H1 (cell line): ENCODE measurements at regions not wholly inside any gene's neighbourhood (a gene's known extent, or its start where the extent isn't known, plus 50 kb on each side); places are given as distances from the start of the nearest gene placed in this dataset.

Experiments
- CTCF ChIA-PET: fragments of 300-600 bp; sonication (Branson Sonifier 250); formaldehyde crosslinking; loops from one replicate; lab custom pipeline; 2021; ENCODE audit not compliant: partially characterized antibody; lab: Charles Lee
- POLR2A ChIA-PET: fragments of 300-600 bp; sonication (Branson Sonifier 250); formaldehyde crosslinking; loops from one replicate; lab custom pipeline; 2021; ENCODE audit warnings: inconsistent platforms; ENCODE audit not compliant: partially characterized antibody; lab: Charles Lee
- DNase-seq, 2 experiments: peaks; one replicate each; pipeline versions ENCODE4 v3.0.0 to v3.0.0-alpha.2; 2010 to 2022; ENCODE audit warnings: low spot score in 2 of 2, low read depth in 1 of 2, mixed read lengths in 1 of 2
- FAIRE-seq: peaks from 2 replicates; lab custom pipeline; 2011; peaks lifted over from hg19 to GRCh38; lab: Jason Lieb, UNC
- H2AFZ ChIP-seq: 2 replicates; pipeline ENCODE4 v1.8.1; 2012; ENCODE audit warnings: low read length, inconsistent platforms
- H2AK5ac ChIP-seq: 2 replicates; pipeline ENCODE4 v1.6.1; 2013; ENCODE audit warnings: low read depth, low read length
- H2BK120ac ChIP-seq: replicated peaks from 2 replicates; pipeline ENCODE3; 2013; ENCODE audit warnings: low read depth, low read length, inconsistent platforms
- H2BK12ac ChIP-seq: 2 replicates; pipeline ENCODE4 v1.6.1; 2013; ENCODE audit warnings: low read depth, low read length
- H2BK15ac ChIP-seq: 2 replicates; pipeline ENCODE4 v1.6.1; 2013; ENCODE audit warnings: low read length
- H2BK20ac ChIP-seq: 2 replicates; pipeline ENCODE4 v1.6.1; 2013; ENCODE audit warnings: low read length
- H2BK5ac ChIP-seq: 2 replicates; pipeline ENCODE4 v1.6.1; 2013; ENCODE audit warnings: low read depth, low read length
- H3K14ac ChIP-seq: 2 replicates; pipeline ENCODE4 v1.6.1; 2013; ENCODE audit warnings: inconsistent platforms; ENCODE audit not compliant: insufficient read length
- H3K18ac ChIP-seq: 2 replicates; pipeline ENCODE4 v1.6.1; 2013; ENCODE audit warnings: low read length; ENCODE audit errors: extremely low read depth
- H3K23ac ChIP-seq: 2 replicates; pipeline ENCODE4 v1.6.1; 2013; ENCODE audit warnings: inconsistent platforms; ENCODE audit not compliant: insufficient read length
- H3K23me2 ChIP-seq: 2 replicates; pipeline ENCODE4 v1.6.1; 2013; ENCODE audit warnings: low read depth, low read length
- H3K27ac ChIP-seq: 2 replicates; pipeline ENCODE4 v1.6.1; 2011; ENCODE audit warnings: low read depth, low read length, inconsistent platforms
- H3K27me3 ChIP-seq, 4 experiments: replicated peaks in 1 of 4; 1 replicate in 1 of 4; 2 replicates in 3 of 4; pipeline versions ENCODE4 v1.6.1 to v1.8.1; 2011 to 2013; ENCODE audit warnings: low read length in 3 of 4, mild to moderate bottlenecking in 3 of 4, inconsistent platforms in 2 of 4, mixed read lengths in 2 of 4, moderate library complexity in 1 of 4; ENCODE audit not compliant: control insufficient read depth in 3 of 4, insufficient read depth in 3 of 4; ENCODE audit errors: extremely low read depth in 1 of 4
- H3K36me3 ChIP-seq, 4 experiments: 2 replicates each; pipeline versions ENCODE4 v1.6.1 to v1.8.1; 2011 to 2013; ENCODE audit warnings: mild to moderate bottlenecking in 4 of 4, low read length in 3 of 4, moderate library complexity in 2 of 4, control low read depth in 1 of 4, inconsistent platforms in 1 of 4; ENCODE audit not compliant: insufficient read depth in 4 of 4, control insufficient read depth in 2 of 4
- H3K4ac ChIP-seq: replicated peaks from 2 replicates; pipeline ENCODE3; 2013; ENCODE audit warnings: low read length, low read depth, mixed read lengths, inconsistent platforms; ENCODE audit not compliant: insufficient read length
- H3K4me1 ChIP-seq, 4 experiments: replicated peaks in 1 of 4; 1 replicate in 1 of 4; 2 replicates in 3 of 4; pipeline versions ENCODE4 v1.6.1 to v1.8.1; 2011 to 2013; ENCODE audit warnings: low read length in 3 of 4, inconsistent platforms in 2 of 4, mixed read lengths in 1 of 4; ENCODE audit not compliant: insufficient read depth in 4 of 4, control insufficient read depth in 3 of 4
- H3K4me2 ChIP-seq, 2 experiments: 2 replicates each; pipeline versions ENCODE4 v1.6.1 to v1.8.1; 2011 to 2013; ENCODE audit warnings: low read depth in 2 of 2, low read length in 2 of 2, control low read depth in 1 of 2, inconsistent platforms in 1 of 2, mild to moderate bottlenecking in 1 of 2; ENCODE audit not compliant: insufficient read depth in 1 of 2
- H3K4me3 ChIP-seq, 4 experiments: fragments of 200-600, 300-600 bp in 1 of 4; sonication (generic), shearing (Covaris generic), sonication (Bioruptor Twin) in 1 of 4; 2 replicates each; pipeline versions ENCODE4 v1.5.1 to v1.8.1; 2011 to 2016; ENCODE audit warnings: low read length in 4 of 4, low read depth in 3 of 4, control low read depth in 2 of 4, inconsistent platforms in 2 of 4, mild to moderate bottlenecking in 2 of 4, mixed read lengths in 1 of 4, moderate library complexity in 1 of 4; ENCODE audit not compliant: insufficient read depth in 2 of 4; ENCODE audit errors: extremely low read depth in 1 of 4
- H3K56ac ChIP-seq: replicated peaks from 2 replicates; pipeline ENCODE3; 2013; ENCODE audit warnings: low read depth, mild to moderate bottlenecking, mixed read lengths, low read length, inconsistent platforms; ENCODE audit not compliant: insufficient read length
- H3K79me1 ChIP-seq: 2 replicates; pipeline ENCODE4 v1.6.1; 2013; ENCODE audit warnings: low read depth, low read length, control low read depth
- H3K79me2 ChIP-seq, 2 experiments: 2 replicates each; pipeline versions ENCODE4 v1.6.1 to v1.8.1; 2012 to 2013; ENCODE audit warnings: low read length in 2 of 2, mild to moderate bottlenecking in 2 of 2, inconsistent platforms in 1 of 2; ENCODE audit not compliant: insufficient read depth in 2 of 2, control insufficient read depth in 1 of 2
- H3K9ac ChIP-seq, 4 experiments: replicated peaks in 1 of 4; 1 replicate in 1 of 4; 2 replicates in 3 of 4; pipeline versions ENCODE4 v1.6.1 to v1.8.1; 2011 to 2013; ENCODE audit warnings: low read depth in 3 of 4, low read length in 3 of 4, control low read depth in 2 of 4, mild to moderate bottlenecking in 2 of 4, moderate library complexity in 2 of 4, inconsistent platforms in 1 of 4; ENCODE audit errors: extremely low read depth in 1 of 4
- H3K9me3 ChIP-seq, 2 experiments: 2 replicates each; pipeline versions ENCODE4 v1.6.1 to v1.8.1; 2012 to 2013; ENCODE audit warnings: mild to moderate bottlenecking in 2 of 2, moderate library complexity in 2 of 2, control low read depth in 1 of 2, inconsistent platforms in 1 of 2, low read depth in 1 of 2, low read length in 1 of 2, mixed read lengths in 1 of 2; ENCODE audit not compliant: insufficient read depth in 2 of 2
- H4K20me1 ChIP-seq, 2 experiments: replicated peaks in 1 of 2; 2 replicates each; pipeline versions ENCODE3 to v1.8.1; 2011 to 2013; ENCODE audit warnings: inconsistent platforms in 2 of 2, low read length in 2 of 2, mild to moderate bottlenecking in 1 of 2; ENCODE audit not compliant: insufficient read depth in 2 of 2, control insufficient read depth in 1 of 2
- H4K5ac ChIP-seq: 2 replicates; pipeline ENCODE4 v1.6.1; 2013; ENCODE audit warnings: low read length, low read depth, mixed read lengths, inconsistent platforms; ENCODE audit not compliant: insufficient read length
- H4K8ac ChIP-seq: 2 replicates; pipeline ENCODE4 v1.8.0; 2013; ENCODE audit warnings: mild to moderate bottlenecking, moderate library complexity, low read length, inconsistent platforms; ENCODE audit not compliant: insufficient read depth; ENCODE audit errors: extremely low read depth
- H4K91ac ChIP-seq: replicated peaks from 2 replicates; pipeline ENCODE3; 2013; ENCODE audit warnings: low read length, mixed read lengths, inconsistent platforms; ENCODE audit not compliant: insufficient read length
- WGBS, 2 experiments: shearing (Covaris generic) in 1 of 2; methylation state at CpG; one replicate each; pipeline versions ENCODE4 v1.1.6 to v1.1.7; 2013 to 2015; ENCODE audit warnings: low lambda C conversion rate in 2 of 2, mixed read lengths in 2 of 2, inconsistent platforms in 1 of 2, low coverage in 1 of 2, missing lambda C conversion rate in 1 of 2; ENCODE audit not compliant: insufficient replicate concordance in 2 of 2, insufficient coverage in 1 of 2, insufficient read length in 1 of 2; ENCODE audit errors: extremely low coverage in 1 of 2, missing lambda C conversion rate in 1 of 2; 5-methylcytosine and 5-hydroxymethylcytosine counted together

GRCh38 chr12:41920355-41920754 is 224.3 kb downstream of the GXYLT1 start:
- Histone ChIP-seq H2BK5ac (no peak overlapping the region), H3K56ac (no peak overlapping the region), H3K4ac (no peak overlapping the region), H3K27ac (no peak overlapping the region), H3K9me3 (no peaks in the 10 kb centered on the region), H3K9ac (no peak overlapping the region), H2BK15ac (no peak overlapping the region), H2BK12ac (no peak overlapping the region), H2AFZ (no peak overlapping the region), H2BK120ac (no peak overlapping the region), H3K79me1 (no peaks in the 10 kb centered on the region), H3K27me3 (0 out of 7 replicates have a peak, but pooled peaks cover 0 to 3% (median 0%) of the 10 kb centered on the region in 4 experiments), H4K91ac (no peak overlapping the region), H4K5ac (no peak overlapping the region), H3K4me1 (peaks cover 0 to 12% (median 8%) of the 10 kb centered on the region in 4 experiments; a peak in 5 of 7 replicates), H3K36me3 (no peaks in the 10 kb centered on the region), H2BK20ac (no peak overlapping the region), H3K14ac (no peak overlapping the region), H4K8ac (no peak overlapping the region), H3K4me3 (peak overlapping the region in 1 of 4 experiments; percentile 46; a peak in 1 of 8 replicates), H3K23ac (no peak overlapping the region), H2AK5ac (no peak overlapping the region), H3K23me2 (no peaks in the 10 kb centered on the region; the same call in 1 of the 2 replicates), H3K79me2 (no peaks in the 10 kb centered on the region), H3K18ac (no peak overlapping the region), H4K20me1 (no peaks in the 10 kb centered on the region), H3K4me2 (peak overlapping the region; percentile 54 to 69)
- DNase-seq (no peak), FAIRE-seq (no peak)
- ChIA-PET CTCF (interaction anchor here (0.6 to 1.8 kb wide), 4 partner anchors 8 to 1823 kb away, joined by 3 to 5 read pairs (median 4); no protein-coding TSS in a partner anchor), POLR2A (no interaction called here)
- WGBS, 2 experiments: 4% methylated on average over 1 of the region's 1 CpG; no CpG with 5 or more reads in 1 of the 2 experiments
